ENCODE measurements at regions not wholly inside any gene's neighbourhood (a gene's known extent, or its start where the extent isn't known, plus 50 kb on each side); places are given as distances from the start of the nearest gene placed in this dataset.

DNA sequence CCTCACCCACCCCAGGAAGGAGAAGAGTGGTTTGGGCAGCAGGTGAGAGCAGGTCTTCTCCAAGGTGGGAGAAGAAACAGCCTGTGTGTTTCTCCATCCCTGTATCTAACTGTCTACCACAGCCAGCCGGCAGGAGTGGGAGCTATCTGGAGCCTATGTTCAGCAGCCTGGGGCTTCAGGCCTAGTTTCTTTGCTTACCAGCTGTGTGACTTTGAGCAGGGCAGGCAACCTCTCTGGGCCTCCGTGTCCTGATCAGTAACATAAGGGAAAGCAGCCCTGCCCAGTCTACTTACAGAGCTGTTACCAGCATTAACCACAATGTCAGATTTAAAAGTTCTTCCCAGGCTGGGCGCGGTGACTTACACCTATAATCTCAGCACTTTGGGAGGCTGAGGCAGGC, 450.7 kb upstream of the ZMIZ1 start:
- ATAC-seq (replicated peaks in 1 of 4) (no peak), DNase-seq (no peak)
- WGBS (ENCODE audit: insufficient coverage) = 94% methylated on average over 1 of the region's 4 CpGs
- CTCF ChIA-PET = no interaction called here
- Mint-ChIP-seq H3K27me3 (peaks cover 7 to 18% of the 10 kb centered on the region in 2 donors), H3K36me3 (no peaks in the 10 kb centered on the region), H3K4me3 (no peak overlapping the region), H3K9me3 (no peaks in the 10 kb centered on the region), H3K4me1 (no peaks in the 10 kb centered on the region), H3K27ac (no peak overlapping the region)
- no peaks in the 10 kb centered on the region for H3K4me1 ChIP-seq (ENCODE audit: control insufficient read depth in 1 of 2, extremely low read depth in 1 of 2, insufficient read depth in 2 of 2, low read length in 2 of 2)
- no peak overlapping the region for H3K27ac ChIP-seq (ENCODE audit: low read length)
- POLR2A ChIA-PET = no interaction called here
- no peak overlapping the region for H3K4me3 ChIP-seq (ENCODE audit: control insufficient read depth in 1 of 2, extremely low read depth in 1 of 2, low read length in 1 of 2)
- H3K36me3 ChIP-seq (ENCODE audit: control insufficient read depth in 2 of 2, extremely low read depth in 1 of 2, insufficient read depth in 1 of 2, low read length in 1 of 2) = no peaks in the 10 kb centered on the region
- peaks cover 0 to 15% of the 10 kb centered on the region in 2 experiments for H3K27me3 ChIP-seq (replicated peaks in 1 of 2; ENCODE audit: control insufficient read depth in 2 of 2, extremely low read depth in 1 of 2, insufficient read depth in 2 of 2, low read length in 1 of 2)
- no peaks in the 10 kb centered on the region for H3K9me3 ChIP-seq

DNA sequence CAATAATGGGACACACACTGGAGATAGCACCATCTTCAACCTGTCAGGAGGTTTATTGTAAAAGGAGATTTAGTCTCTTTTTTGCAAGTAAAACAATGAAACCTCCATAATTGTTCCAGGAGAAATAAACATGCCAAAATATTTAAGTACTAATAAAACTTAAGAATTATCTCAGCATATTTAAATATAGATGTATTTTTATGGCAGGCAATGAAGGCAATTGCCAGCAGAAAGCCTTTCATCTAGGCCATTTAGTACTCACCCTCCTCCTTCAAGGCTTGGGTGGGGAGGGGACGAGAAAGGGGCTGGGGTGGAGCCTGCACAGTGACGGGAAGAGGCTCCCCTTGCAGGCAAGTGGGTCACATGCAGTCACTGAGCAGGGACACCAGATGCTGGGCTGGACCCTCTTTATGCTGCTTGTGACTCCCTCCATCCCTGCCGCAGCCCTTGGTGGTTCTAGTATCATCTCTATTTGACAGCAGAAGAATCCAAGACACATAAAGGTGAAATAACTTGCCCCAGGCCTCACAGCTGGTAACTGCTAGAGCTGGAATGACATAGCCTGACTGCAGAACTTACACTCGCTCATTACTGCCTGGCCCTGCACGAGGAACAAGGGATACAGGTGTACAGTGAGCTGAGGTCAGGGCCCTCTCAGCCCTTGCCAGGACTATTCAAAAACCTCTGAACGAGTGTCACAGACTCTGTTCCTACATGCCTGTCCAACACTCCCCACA, 449.5 kb upstream of the ZMIZ1 start:
- Mint-ChIP-seq H3K36me3 (no peaks in the 10 kb centered on the region), H3K27me3 (peaks cover 7 to 24% of the 10 kb centered on the region in 2 donors), H3K27ac (no peak overlapping the region), H3K9me3 (no peaks in the 10 kb centered on the region), H3K4me3 (no peak overlapping the region), H3K4me1 (no peaks in the 10 kb centered on the region)
- H3K36me3 ChIP-seq (ENCODE audit: control insufficient read depth in 2 of 2, extremely low read depth in 1 of 2, insufficient read depth in 1 of 2, low read length in 1 of 2) = no peaks in the 10 kb centered on the region
- H3K4me3 ChIP-seq (ENCODE audit: control insufficient read depth in 1 of 2, extremely low read depth in 1 of 2, low read length in 1 of 2) = no peak overlapping the region
- CTCF ChIA-PET = no interaction called here
- H3K4me1 ChIP-seq (ENCODE audit: control insufficient read depth in 1 of 2, extremely low read depth in 1 of 2, insufficient read depth in 2 of 2, low read length in 2 of 2) = no peaks in the 10 kb centered on the region
- peaks cover 0 to 15% of the 10 kb centered on the region in 2 experiments for H3K27me3 ChIP-seq (replicated peaks in 1 of 2; ENCODE audit: control insufficient read depth in 2 of 2, extremely low read depth in 1 of 2, insufficient read depth in 2 of 2, low read length in 1 of 2)
- H3K9me3 ChIP-seq = no peaks in the 10 kb centered on the region
- no peak for DNase-seq
- no peak for ATAC-seq (replicated peaks in 1 of 4)
- H3K27ac ChIP-seq (ENCODE audit: low read length) = no peak overlapping the region
- POLR2A ChIA-PET = no interaction called here
- WGBS (ENCODE audit: insufficient coverage) = 79% methylated on average over 2 of the region's 6 CpGs

GRCh38 chr10:78619896-78620295, 448.9 kb upstream of the ZMIZ1 start:
- Histone ChIP-seq H3K27ac (ENCODE audit: low read length) (no peak overlapping the region), H3K27me3 (replicated peaks in 1 of 2; ENCODE audit: control insufficient read depth in 2 of 2, extremely low read depth in 1 of 2, insufficient read depth in 2 of 2, low read length in 1 of 2) (peaks cover 0 to 17% of the 10 kb centered on the region in 2 experiments), H3K9me3 (no peaks in the 10 kb centered on the region), H3K36me3 (ENCODE audit: control insufficient read depth in 2 of 2, extremely low read depth in 1 of 2, insufficient read depth in 1 of 2, low read length in 1 of 2) (no peaks in the 10 kb centered on the region), H3K4me3 (ENCODE audit: control insufficient read depth in 1 of 2, extremely low read depth in 1 of 2, low read length in 1 of 2) (no peak overlapping the region), H3K4me1 (ENCODE audit: control insufficient read depth in 1 of 2, extremely low read depth in 1 of 2, insufficient read depth in 2 of 2, low read length in 2 of 2) (no peaks in the 10 kb centered on the region)
- H3K4me1 Mint-ChIP-seq = no peaks in the 10 kb centered on the region
- 89% methylated on average over 2 of the region's 4 CpGs for WGBS (ENCODE audit: insufficient coverage)
- ChIA-PET POLR2A (no interaction called here), CTCF (no interaction called here)
- H3K27ac Mint-ChIP-seq = no peak overlapping the region
- no peak overlapping the region for H3K4me3 Mint-ChIP-seq
- DNase-seq (no peak), ATAC-seq (replicated peaks in 1 of 4) (no peak)
- H3K36me3 Mint-ChIP-seq = no peaks in the 10 kb centered on the region
- peaks cover 7 to 24% of the 10 kb centered on the region in 2 donors for H3K27me3 Mint-ChIP-seq
- no peaks in the 10 kb centered on the region for H3K9me3 Mint-ChIP-seq

- Mint-ChIP-seq H3K4me1 (no peaks in the 10 kb centered on the region), H3K27ac (no peak overlapping the region), H3K9me3 (no peaks in the 10 kb centered on the region), H3K27me3 (peaks cover 6 to 20% of the 10 kb centered on the region in 2 donors), H3K36me3 (no peaks in the 10 kb centered on the region), H3K4me3 (no peak overlapping the region)
- Histone ChIP-seq H3K4me1 (ENCODE audit: control insufficient read depth in 1 of 2, extremely low read depth in 1 of 2, insufficient read depth in 2 of 2, low read length in 2 of 2) (no peaks in the 10 kb centered on the region), H3K36me3 (ENCODE audit: control insufficient read depth in 2 of 2, extremely low read depth in 1 of 2, insufficient read depth in 1 of 2, low read length in 1 of 2) (no peaks in the 10 kb centered on the region), H3K4me3 (ENCODE audit: control insufficient read depth in 1 of 2, extremely low read depth in 1 of 2, low read length in 1 of 2) (no peak overlapping the region), H3K9me3 (no peaks in the 10 kb centered on the region), H3K27ac (ENCODE audit: low read length) (no peak overlapping the region), H3K27me3 (replicated peaks in 1 of 2; ENCODE audit: control insufficient read depth in 2 of 2, extremely low read depth in 1 of 2, insufficient read depth in 2 of 2, low read length in 1 of 2) (peaks cover 0 to 12% of the 10 kb centered on the region in 2 experiments)
- ATAC-seq (replicated peaks in 1 of 4) = no peak
- ChIA-PET CTCF (no interaction called here), POLR2A (no interaction called here)
- no peak for DNase-seq
- WGBS (ENCODE audit: insufficient coverage) = 93% methylated on average over 5 of the region's 9 CpGs
Measured at GRCh38 chr10:78620985-78621799, 447.6 kb upstream of the ZMIZ1 start.

GRCh38 chr10:78623578-78624215, 445.1 kb upstream of the ZMIZ1 start:
- Mint-ChIP-seq H3K4me1 (no peaks in the 10 kb centered on the region), H3K27me3 (peaks cover 6 to 17% of the 10 kb centered on the region in 2 donors), H3K9me3 (no peaks in the 10 kb centered on the region), H3K36me3 (no peaks in the 10 kb centered on the region), H3K27ac (no peak overlapping the region), H3K4me3 (no peak overlapping the region)
- WGBS (ENCODE audit: insufficient coverage) = 40% methylated on average over 1 of the region's 4 CpGs
- no peak overlapping the region for H3K27ac ChIP-seq (ENCODE audit: low read length)
- no peaks in the 10 kb centered on the region for H3K9me3 ChIP-seq
- ATAC-seq (replicated peaks in 1 of 4) = no peak
- ChIA-PET POLR2A (no interaction called here), CTCF (no interaction called here)
- DNase-seq = no peak
- no peaks in the 10 kb centered on the region for H3K36me3 ChIP-seq (ENCODE audit: control insufficient read depth in 2 of 2, extremely low read depth in 1 of 2, insufficient read depth in 1 of 2, low read length in 1 of 2)
- no peak overlapping the region for H3K4me3 ChIP-seq (ENCODE audit: control insufficient read depth in 1 of 2, extremely low read depth in 1 of 2, low read length in 1 of 2)
- no peaks in the 10 kb centered on the region for H3K4me1 ChIP-seq (ENCODE audit: control insufficient read depth in 1 of 2, extremely low read depth in 1 of 2, insufficient read depth in 2 of 2, low read length in 2 of 2)
- H3K27me3 ChIP-seq (replicated peaks in 1 of 2; ENCODE audit: control insufficient read depth in 2 of 2, extremely low read depth in 1 of 2, insufficient read depth in 2 of 2, low read length in 1 of 2) = peaks cover 0 to 5% of the 10 kb centered on the region in 2 experiments

- Histone ChIP-seq H3K27me3 (replicated peaks in 1 of 2; ENCODE audit: control insufficient read depth in 2 of 2, extremely low read depth in 1 of 2, insufficient read depth in 2 of 2, low read length in 1 of 2) (peaks cover 0 to 5% of the 10 kb centered on the region in 2 experiments), H3K4me3 (ENCODE audit: control insufficient read depth in 1 of 2, extremely low read depth in 1 of 2, low read length in 1 of 2) (no peak overlapping the region), H3K4me1 (ENCODE audit: control insufficient read depth in 1 of 2, extremely low read depth in 1 of 2, insufficient read depth in 2 of 2, low read length in 2 of 2) (no peaks in the 10 kb centered on the region), H3K9me3 (no peaks in the 10 kb centered on the region), H3K36me3 (ENCODE audit: control insufficient read depth in 2 of 2, extremely low read depth in 1 of 2, insufficient read depth in 1 of 2, low read length in 1 of 2) (no peaks in the 10 kb centered on the region), H3K27ac (ENCODE audit: low read length) (no peak overlapping the region)
- H3K9me3 Mint-ChIP-seq = no peaks in the 10 kb centered on the region
- ATAC-seq (replicated peaks in 1 of 4) (no peak), DNase-seq (no peak)
- peaks cover 7 to 17% of the 10 kb centered on the region in 2 donors for H3K27me3 Mint-ChIP-seq
- CTCF ChIA-PET = no interaction called here
- no peak overlapping the region for H3K4me3 Mint-ChIP-seq
- WGBS (ENCODE audit: insufficient coverage) = 58% methylated on average over 1 of the region's 2 CpGs
- H3K4me1 Mint-ChIP-seq = no peaks in the 10 kb centered on the region
- no peaks in the 10 kb centered on the region for H3K36me3 Mint-ChIP-seq
- H3K27ac Mint-ChIP-seq = no peak overlapping the region
- POLR2A ChIA-PET = interaction anchor here in 1 of 2 donors (0.7 kb wide), 1 partner anchor 570 kb away, joined by 3 read pairs; no protein-coding TSS in a partner anchor
Measured at GRCh38 chr10:78624791-78625190, 444.0 kb upstream of the ZMIZ1 start.

Measured in T-cell (primary cell).